GM23338 (cell line): ENCODE measurements at regions not wholly inside any gene's neighbourhood (a gene's known extent, or its start where the extent isn't known, plus 50 kb on each side); places are given as distances from the start of the nearest gene placed in this dataset.

Experiments used
- ATAC-seq: fragments of 200-7000 bp; cut with Tn5 transposase; 3 replicates; pipeline ENCODE4 v1.9.1; 2020
- DNase-seq: peaks from one replicate; pipeline ENCODE4 v3.0.0-alpha.2; 2015; ENCODE audit warnings: low spot score
- H2AFZ ChIP-seq: fragments of 200-600 bp; sonication (generic); 2 replicates; pipeline ENCODE4 v1.8.0; 2016; ENCODE audit warnings: antibody characterized with exemption, mild to moderate bottlenecking, moderate library complexity
- H3F3A ChIP-seq: fragments of 200-600 bp; sonication (generic); replicated peaks from 2 replicates; pipeline ENCODE4 v1.8.0; 2017; ENCODE audit warnings: antibody characterized with exemption, mixed run types, low read depth
- H3K27ac ChIP-seq: fragments of 200-600 bp; sonication (generic); 2 replicates; pipeline ENCODE4 v1.6.1; 2016; ENCODE audit warnings: low read depth
- H3K27me3 ChIP-seq: fragments of 200-600 bp; sonication (generic); 2 replicates; pipeline ENCODE4 v1.8.0; 2016; ENCODE audit warnings: mild to moderate bottlenecking, mixed run types, moderate library complexity; ENCODE audit not compliant: insufficient read depth
- H3K36me3 ChIP-seq: fragments of 200-600 bp; sonication (generic); 2 replicates; pipeline ENCODE4 v1.8.0; 2016; ENCODE audit warnings: mild to moderate bottlenecking; ENCODE audit not compliant: insufficient read depth
- H3K4me1 ChIP-seq: fragments of 200-600 bp; sonication (generic); 2 replicates; pipeline ENCODE4 v1.8.0; 2016; ENCODE audit warnings: mild to moderate bottlenecking, moderate library complexity; ENCODE audit not compliant: insufficient read depth
- H3K4me2 ChIP-seq: fragments of 200-600 bp; sonication (generic); 2 replicates; pipeline ENCODE4 v1.7.1; 2017; ENCODE audit warnings: mixed run types
- H3K4me3 ChIP-seq: fragments of 200-600 bp; sonication (generic); 2 replicates; pipeline ENCODE4 v1.6.1; 2016; ENCODE audit warnings: mixed run types
- H3K79me2 ChIP-seq: fragments of 200-600 bp; sonication (generic); replicated peaks from 2 replicates; pipeline ENCODE4 v1.8.0; 2017; ENCODE audit warnings: mild to moderate bottlenecking; ENCODE audit not compliant: insufficient read depth
- H3K9me2 ChIP-seq: fragments of 200-600 bp; sonication (generic); 2 replicates; pipeline ENCODE4 v1.8.0; 2017; ENCODE audit not compliant: insufficient read depth
- H4K20me1 ChIP-seq: fragments of 200-600 bp; sonication (generic); replicated peaks from 2 replicates; pipeline ENCODE4 v1.8.0; 2017; ENCODE audit warnings: mild to moderate bottlenecking; ENCODE audit not compliant: insufficient read depth
- H3K27ac Mint-ChIP-seq: 2 replicates; pipeline ENCODE4 v1.8.0; 2020; ENCODE audit warnings: inconsistent platforms, mild to moderate bottlenecking, moderate library complexity, mixed read lengths
- H3K27me3 Mint-ChIP-seq: 3 replicates; pipeline ENCODE4 v1.8.0; 2022; ENCODE audit warnings: low read depth, mild to moderate bottlenecking, moderate library complexity, mixed read lengths, inconsistent platforms; ENCODE audit not compliant: insufficient read depth, poor library complexity
- H3K36me3 Mint-ChIP-seq: 3 replicates; pipeline ENCODE4 v1.8.0; 2021; ENCODE audit warnings: low read depth, mild to moderate bottlenecking, inconsistent platforms, moderate library complexity, mixed read lengths
- H3K4me1 Mint-ChIP-seq: 3 replicates; pipeline ENCODE4 v1.8.0; 2020; ENCODE audit warnings: mild to moderate bottlenecking, inconsistent platforms, mixed read lengths
- H3K4me3 Mint-ChIP-seq: 3 replicates; pipeline ENCODE4 v1.8.0; 2021; ENCODE audit warnings: moderate library complexity, mild to moderate bottlenecking, inconsistent platforms, mixed read lengths
- H3K9me3 Mint-ChIP-seq: 3 replicates; pipeline ENCODE4 v1.8.0; 2020; ENCODE audit warnings: moderate library complexity, mild to moderate bottlenecking, inconsistent platforms, mixed read lengths
- CREB1 ChIP-seq: fragments of 250-450 bp; sonication (Bioruptor Pico); IDR thresholded peaks from 2 replicates; pipeline ENCODE4 v1.5.0; 2020; ENCODE audit warnings: low read depth, mild to moderate bottlenecking, moderate library complexity
- CTCF ChIP-seq, 2 experiments: fragments of 200-600 bp in 1 of 2; sonication (generic) in 1 of 2; conservative IDR thresholded peaks; 2 replicates each; pipeline versions ENCODE4 v1.5.1 to v1.6.1; 2016 to 2017; ENCODE audit warnings: antibody characterized with exemption in 2 of 2, low read depth in 2 of 2, mild to moderate bottlenecking in 2 of 2, moderate library complexity in 1 of 2
- EZH2 ChIP-seq: fragments of 200-600 bp; sonication (generic); IDR thresholded peaks from one replicate; pipeline ENCODE4 v1.8.0; 2017; ENCODE audit warnings: antibody characterized with exemption, mild to moderate bottlenecking, low read depth; ENCODE audit not compliant: unreplicated experiment
- NANOG ChIP-seq: IDR thresholded peaks from 2 replicates; pipeline ENCODE4 v1.6.1; 2016; ENCODE audit warnings: antibody characterized with exemption, borderline replicate concordance
- POLR2AphosphoS5 ChIP-seq: IDR thresholded peaks from 2 replicates; pipeline ENCODE4 v1.6.1; 2016; ENCODE audit warnings: antibody characterized with exemption, low read depth
- ZNF114 ChIP-seq: fragments of 250-450 bp; sonication (Bioruptor Pico); IDR thresholded peaks from 2 replicates; pipeline ENCODE4 v1.5.0; 2020; ENCODE audit warnings: mild to moderate bottlenecking, moderate library complexity
- ZNF331 ChIP-seq: fragments of 250-450 bp; sonication (Bioruptor Pico); IDR thresholded peaks from 2 replicates; pipeline ENCODE4 v1.5.0; 2020; ENCODE audit warnings: low read depth, mild to moderate bottlenecking, moderate library complexity
- TF ChIP-seq, protein P1 (sequence below): fragments of 250-450 bp; sonication (Bioruptor Pico); IDR thresholded peaks from 2 replicates; pipeline ENCODE4 v1.5.0; 2020; ENCODE audit warnings: mild to moderate bottlenecking, moderate library complexity
- TF ChIP-seq, protein P2 (sequence below): IDR thresholded peaks from one replicate; pipeline ENCODE4 v1.6.1; 2018; ENCODE audit warnings: antibody characterized with exemption; ENCODE audit not compliant: unreplicated experiment

DNA sequence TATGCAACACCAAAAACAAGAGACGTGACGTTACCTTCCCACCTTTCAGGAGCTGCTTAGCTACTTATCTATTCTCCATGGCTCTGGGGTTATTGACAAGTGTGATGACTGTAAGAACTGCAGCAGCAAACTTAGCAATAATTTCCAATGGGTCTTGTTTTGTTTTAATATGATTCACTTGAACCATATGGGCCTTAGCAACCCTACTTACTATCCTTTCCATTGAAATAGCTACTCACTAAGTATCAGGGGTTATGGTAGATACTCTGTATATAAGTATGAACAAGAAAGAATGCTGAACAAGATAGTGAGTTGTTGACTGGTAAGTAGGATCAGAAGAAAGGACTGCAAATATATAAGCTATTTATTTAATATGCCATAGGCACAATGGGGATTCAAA is 69.3 kb upstream of the BBX start (continued):
- TF ChIP-seq, protein P1, sequence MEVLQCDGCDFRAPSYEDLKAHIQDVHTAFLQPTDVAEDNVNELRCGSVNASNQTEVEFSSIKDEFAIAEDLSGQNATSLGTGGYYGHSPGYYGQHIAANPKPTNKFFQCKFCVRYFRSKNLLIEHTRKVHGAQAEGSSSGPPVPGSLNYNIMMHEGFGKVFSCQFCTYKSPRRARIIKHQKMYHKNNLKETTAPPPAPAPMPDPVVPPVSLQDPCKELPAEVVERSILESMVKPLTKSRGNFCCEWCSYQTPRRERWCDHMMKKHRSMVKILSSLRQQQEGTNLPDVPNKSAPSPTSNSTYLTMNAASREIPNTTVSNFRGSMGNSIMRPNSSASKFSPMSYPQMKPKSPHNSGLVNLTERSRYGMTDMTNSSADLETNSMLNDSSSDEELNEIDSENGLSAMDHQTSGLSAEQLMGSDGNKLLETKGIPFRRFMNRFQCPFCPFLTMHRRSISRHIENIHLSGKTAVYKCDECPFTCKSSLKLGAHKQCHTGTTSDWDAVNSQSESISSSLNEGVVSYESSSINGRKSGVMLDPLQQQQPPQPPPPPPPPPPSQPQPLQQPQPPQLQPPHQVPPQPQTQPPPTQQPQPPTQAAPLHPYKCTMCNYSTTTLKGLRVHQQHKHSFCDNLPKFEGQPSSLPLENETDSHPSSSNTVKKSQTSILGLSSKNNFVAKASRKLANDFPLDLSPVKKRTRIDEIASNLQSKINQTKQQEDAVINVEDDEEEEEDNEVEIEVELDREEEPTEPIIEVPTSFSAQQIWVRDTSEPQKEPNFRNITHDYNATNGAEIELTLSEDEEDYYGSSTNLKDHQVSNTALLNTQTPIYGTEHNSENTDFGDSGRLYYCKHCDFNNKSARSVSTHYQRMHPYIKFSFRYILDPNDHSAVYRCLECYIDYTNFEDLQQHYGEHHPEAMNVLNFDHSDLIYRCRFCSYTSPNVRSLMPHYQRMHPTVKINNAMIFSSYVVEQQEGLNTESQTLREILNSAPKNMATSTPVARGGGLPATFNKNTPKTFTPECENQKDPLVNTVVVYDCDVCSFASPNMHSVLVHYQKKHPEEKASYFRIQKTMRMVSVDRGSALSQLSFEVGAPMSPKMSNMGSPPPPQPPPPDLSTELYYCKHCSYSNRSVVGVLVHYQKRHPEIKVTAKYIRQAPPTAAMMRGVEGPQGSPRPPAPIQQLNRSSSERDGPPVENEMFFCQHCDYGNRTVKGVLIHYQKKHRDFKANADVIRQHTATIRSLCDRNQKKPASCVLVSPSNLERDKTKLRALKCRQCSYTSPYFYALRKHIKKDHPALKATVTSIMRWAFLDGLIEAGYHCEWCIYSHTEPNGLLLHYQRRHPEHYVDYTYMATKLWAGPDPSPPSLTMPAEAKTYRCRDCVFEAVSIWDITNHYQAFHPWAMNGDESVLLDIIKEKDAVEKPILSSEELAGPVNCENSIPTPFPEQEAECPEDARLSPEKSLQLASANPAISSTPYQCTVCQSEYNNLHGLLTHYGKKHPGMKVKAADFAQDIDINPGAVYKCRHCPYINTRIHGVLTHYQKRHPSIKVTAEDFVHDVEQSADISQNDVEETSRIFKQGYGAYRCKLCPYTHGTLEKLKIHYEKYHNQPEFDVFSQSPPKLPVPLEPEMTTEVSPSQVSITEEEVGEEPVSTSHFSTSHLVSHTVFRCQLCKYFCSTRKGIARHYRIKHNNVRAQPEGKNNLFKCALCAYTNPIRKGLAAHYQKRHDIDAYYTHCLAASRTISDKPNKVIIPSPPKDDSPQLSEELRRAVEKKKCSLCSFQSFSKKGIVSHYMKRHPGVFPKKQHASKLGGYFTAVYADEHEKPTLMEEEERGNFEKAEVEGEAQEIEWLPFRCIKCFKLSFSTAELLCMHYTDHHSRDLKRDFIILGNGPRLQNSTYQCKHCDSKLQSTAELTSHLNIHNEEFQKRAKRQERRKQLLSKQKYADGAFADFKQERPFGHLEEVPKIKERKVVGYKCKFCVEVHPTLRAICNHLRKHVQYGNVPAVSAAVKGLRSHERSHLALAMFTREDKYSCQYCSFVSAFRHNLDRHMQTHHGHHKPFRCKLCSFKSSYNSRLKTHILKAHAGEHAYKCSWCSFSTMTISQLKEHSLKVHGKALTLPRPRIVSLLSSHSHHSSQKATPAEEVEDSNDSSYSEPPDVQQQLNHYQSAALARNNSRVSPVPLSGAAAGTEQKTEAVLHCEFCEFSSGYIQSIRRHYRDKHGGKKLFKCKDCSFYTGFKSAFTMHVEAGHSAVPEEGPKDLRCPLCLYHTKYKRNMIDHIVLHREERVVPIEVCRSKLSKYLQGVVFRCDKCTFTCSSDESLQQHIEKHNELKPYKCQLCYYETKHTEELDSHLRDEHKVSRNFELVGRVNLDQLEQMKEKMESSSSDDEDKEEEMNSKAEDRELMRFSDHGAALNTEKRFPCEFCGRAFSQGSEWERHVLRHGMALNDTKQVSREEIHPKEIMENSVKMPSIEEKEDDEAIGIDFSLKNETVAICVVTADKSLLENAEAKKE (CRISPR knock-in tag): no peak
- TF ChIP-seq ZNF114 (CRISPR knock-in tag) (no peak), POLR2AphosphoS5 (no peak)
- TF ChIP-seq, protein P2, sequence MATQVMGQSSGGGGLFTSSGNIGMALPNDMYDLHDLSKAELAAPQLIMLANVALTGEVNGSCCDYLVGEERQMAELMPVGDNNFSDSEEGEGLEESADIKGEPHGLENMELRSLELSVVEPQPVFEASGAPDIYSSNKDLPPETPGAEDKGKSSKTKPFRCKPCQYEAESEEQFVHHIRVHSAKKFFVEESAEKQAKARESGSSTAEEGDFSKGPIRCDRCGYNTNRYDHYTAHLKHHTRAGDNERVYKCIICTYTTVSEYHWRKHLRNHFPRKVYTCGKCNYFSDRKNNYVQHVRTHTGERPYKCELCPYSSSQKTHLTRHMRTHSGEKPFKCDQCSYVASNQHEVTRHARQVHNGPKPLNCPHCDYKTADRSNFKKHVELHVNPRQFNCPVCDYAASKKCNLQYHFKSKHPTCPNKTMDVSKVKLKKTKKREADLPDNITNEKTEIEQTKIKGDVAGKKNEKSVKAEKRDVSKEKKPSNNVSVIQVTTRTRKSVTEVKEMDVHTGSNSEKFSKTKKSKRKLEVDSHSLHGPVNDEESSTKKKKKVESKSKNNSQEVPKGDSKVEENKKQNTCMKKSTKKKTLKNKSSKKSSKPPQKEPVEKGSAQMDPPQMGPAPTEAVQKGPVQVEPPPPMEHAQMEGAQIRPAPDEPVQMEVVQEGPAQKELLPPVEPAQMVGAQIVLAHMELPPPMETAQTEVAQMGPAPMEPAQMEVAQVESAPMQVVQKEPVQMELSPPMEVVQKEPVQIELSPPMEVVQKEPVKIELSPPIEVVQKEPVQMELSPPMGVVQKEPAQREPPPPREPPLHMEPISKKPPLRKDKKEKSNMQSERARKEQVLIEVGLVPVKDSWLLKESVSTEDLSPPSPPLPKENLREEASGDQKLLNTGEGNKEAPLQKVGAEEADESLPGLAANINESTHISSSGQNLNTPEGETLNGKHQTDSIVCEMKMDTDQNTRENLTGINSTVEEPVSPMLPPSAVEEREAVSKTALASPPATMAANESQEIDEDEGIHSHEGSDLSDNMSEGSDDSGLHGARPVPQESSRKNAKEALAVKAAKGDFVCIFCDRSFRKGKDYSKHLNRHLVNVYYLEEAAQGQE: no peak

GRCh38 chr3:107455621-107456020 is 67.1 kb upstream of the BBX start:
- Histone ChIP-seq H3K79me2 (no peaks in the 10 kb centered on the region), H3K4me1 (no peaks in the 10 kb centered on the region), H3K27me3 (no peaks in the 10 kb centered on the region), H3K4me3 (no peak overlapping the region), H3F3A (no peaks in the 10 kb centered on the region), H3K27ac (no peak overlapping the region), H4K20me1 (no peaks in the 10 kb centered on the region), H3K36me3 (no peaks in the 10 kb centered on the region), H2AFZ (no peak overlapping the region), H3K9me2 (0 out of 2 replicates have a peak, but pooled peaks cover 5% of the 10 kb centered on the region), H3K4me2 (no peak overlapping the region)
- H3K4me1 Mint-ChIP-seq: no peaks in the 10 kb centered on the region
- H3K27ac Mint-ChIP-seq: no peak overlapping the region
- no peaks in the 10 kb centered on the region for H3K36me3 Mint-ChIP-seq
- no peak for ATAC-seq
- no peak for TF ChIP-seq CTCF (conservative IDR thresholded peaks at IDR 0.05; ENCODE audit: low read depth in 2 of 2)
- no peak for TF ChIP-seq CREB1 (CRISPR knock-in tag)
- TF ChIP-seq ZNF114 (CRISPR knock-in tag): no peak
- no peak for TF ChIP-seq ZNF331 (CRISPR knock-in tag)
- no peak for TF ChIP-seq EZH2
- TF ChIP-seq NANOG: no peak
- no peaks in the 10 kb centered on the region for H3K27me3 Mint-ChIP-seq
- no peak overlapping the region for H3K4me3 Mint-ChIP-seq
- no peaks in the 10 kb centered on the region for H3K9me3 Mint-ChIP-seq
- no peak for DNase-seq
